HG02571 (cell line): ENCODE measurements at regions not wholly inside any gene's neighbourhood (a gene's known extent, or its start where the extent isn't known, plus 50 kb on each side); places are given as distances from the start of the nearest gene placed in this dataset.

Experiments used
- ATAC-seq: cut with Tn5 transposase; IDR thresholded peaks from one replicate; pipeline ENCODE4 v1.9.1; 2021; ENCODE audit warnings: mild to moderate bottlenecking, moderate library complexity; ENCODE audit not compliant: unreplicated experiment

GRCh38 chr13:62626771-62627170 lies 1211.1 kb upstream of the PCDH20 start:
- ATAC-seq, result no peak

DNA sequence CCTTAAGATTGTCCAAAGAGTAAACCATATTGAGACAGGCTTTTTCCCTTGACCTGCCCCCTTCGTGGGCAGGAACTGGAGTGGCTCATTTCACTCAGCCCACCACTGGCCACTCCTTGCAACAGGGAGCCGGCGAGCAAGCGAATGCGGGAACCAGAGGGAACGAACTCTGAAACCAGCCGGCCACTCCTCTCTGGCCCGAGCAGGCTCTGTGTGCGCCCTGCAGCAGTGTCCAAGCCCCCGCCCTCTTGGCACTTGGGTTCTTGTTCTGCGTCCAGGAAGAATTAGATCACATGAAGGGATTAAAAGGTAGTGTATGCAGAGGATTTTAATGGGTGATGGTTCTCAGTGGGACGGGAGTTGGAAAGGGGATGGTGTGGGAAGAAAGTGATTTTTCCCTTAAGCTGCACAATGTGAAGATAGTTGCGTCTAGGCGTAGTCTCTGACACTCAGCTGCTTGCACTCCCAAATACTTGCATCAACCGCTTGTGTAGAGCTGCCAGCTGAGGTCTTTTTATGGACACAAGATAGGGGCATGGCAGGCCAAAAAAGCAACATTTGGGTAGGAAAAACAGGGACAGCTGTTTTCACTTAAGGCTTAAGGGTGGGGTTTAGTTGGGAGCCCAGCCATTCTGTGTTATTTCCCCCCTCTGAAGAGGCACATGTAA lies 1209.7 kb upstream of the PCDH20 start:
- ATAC-seq, result no peak

DNA sequence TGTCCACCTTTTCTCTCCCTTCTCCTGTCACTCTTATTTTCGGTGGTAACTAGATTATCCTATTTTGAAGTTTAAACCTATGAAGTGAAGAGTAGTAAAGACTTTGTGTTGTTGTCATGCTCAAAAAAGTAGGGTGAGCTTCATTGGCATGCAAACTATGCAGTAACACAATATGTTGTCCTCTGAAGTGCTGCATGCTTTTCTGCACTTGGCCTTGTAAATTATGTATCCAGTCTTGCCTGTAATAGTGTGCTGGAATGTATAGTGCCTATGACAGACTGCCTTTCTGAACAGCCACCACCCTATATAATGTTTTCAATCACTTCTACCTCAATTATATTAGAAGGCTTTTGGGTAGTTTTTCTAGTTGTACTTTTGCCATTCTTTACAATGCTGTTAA lies 1198.2 kb upstream of the PCDH20 start:
- ATAC-seq, result no peak

- no peak for ATAC-seq
These were observed 1195.7 kb upstream of the PCDH20 start for GRCh38 chr13:62611343-62611742.

DNA sequence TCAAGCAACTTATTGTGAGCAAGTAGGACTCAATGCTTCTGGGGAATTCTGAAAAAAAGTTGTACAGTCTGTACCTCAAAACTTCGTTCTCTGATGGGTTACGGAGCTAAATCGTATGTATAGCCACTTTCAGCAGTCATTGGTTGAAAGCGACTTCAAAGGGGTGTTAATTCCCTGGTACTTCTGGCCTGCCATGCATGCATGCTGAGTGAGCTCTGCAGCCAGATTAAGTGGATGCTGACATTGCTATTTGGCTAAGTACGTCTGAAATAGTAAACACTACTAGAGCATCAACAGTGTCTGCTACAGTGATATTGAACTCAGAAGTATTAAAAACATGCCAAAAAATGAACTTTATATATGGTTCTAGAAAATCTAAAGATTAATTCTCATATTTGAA lies 1183.1 kb upstream of the PCDH20 start:
- ATAC-seq, result no peak

- ATAC-seq, result no peak
These were observed 1180.3 kb upstream of the PCDH20 start for GRCh38 chr13:62595976-62596375.

DNA sequence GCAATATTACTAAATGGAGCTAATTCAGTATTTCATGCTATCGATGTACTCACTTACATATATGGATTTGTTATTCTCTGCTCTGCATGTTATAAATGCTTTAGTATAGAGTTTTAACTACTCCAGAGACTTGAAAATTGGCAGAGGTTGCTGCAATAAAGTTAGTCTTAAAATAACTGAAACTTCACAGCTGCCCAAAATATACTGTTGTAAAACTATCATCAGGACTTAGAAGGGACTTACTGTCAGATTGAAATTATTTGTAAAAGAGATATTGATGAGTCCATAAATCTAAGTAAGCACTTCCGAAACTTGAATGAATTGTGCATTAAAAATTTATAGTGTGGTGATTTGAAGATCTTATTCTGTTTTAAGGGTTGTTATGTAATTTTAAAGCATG lies 1178.2 kb upstream of the PCDH20 start:
- no peak for ATAC-seq

GRCh38 chr13:62583466-62583865 lies 1167.8 kb upstream of the PCDH20 start:
- no peak for ATAC-seq

DNA sequence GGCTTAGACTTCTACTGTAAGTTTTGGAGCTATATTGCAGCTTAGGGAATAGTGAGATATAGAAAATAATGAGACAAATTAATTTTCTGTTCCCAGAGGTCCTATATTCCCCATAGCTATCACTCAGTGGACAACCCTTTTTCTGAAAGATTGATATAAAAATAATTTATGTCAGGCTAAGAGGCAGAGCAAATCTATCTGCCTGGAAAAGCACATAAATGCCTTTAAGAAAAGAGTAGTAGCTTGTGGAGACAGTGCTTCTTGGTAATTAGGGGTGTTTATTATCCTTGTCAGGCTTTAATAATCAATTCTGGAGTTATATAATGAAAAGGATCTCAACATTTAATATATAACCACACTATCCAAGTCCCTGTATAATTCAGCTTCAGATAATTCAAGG lies 1162.8 kb upstream of the PCDH20 start:
- no peak for ATAC-seq

DNA sequence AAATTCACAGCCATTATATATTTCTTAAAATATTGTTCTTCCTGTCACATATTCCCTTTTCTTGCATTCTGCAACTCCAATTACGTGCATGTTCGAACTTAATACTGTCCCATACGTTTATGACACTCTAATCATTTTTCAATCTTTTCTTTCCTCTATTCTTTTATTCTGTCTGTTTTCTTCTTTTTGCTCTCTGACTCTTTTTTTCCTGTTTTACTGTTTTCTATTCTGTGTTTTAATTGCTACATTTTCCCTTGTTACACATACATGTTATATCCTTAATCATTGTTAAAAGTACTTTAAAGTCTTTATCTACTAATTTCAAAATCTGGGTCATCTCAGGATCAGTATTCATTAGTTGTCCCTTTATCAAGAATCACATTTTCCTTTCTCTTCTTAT lies 1149.1 kb upstream of the PCDH20 start:
- ATAC-seq, result no peak

DNA sequence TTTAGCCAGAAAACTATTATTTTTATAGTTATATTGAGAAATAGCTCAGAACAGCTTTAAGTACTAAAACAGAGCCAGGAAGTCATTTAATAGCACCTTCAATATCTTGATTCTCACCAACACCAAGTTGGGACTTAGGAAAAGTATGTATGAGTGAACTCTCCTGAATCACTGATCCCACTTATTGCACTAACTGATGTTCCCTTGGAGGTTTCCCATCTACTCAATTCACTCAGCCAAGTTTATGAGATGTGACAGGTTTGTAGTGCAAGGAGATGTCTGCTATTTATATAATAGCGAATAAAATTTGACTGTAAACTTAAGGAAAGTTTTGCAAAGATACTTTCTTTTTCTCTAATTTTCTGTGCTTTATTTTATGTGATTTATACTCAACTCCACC lies 1147.6 kb upstream of the PCDH20 start:
- ATAC-seq, result no peak

GRCh38 chr13:62556978-62557377 lies 1141.3 kb upstream of the PCDH20 start:
- no peak for ATAC-seq

DNA sequence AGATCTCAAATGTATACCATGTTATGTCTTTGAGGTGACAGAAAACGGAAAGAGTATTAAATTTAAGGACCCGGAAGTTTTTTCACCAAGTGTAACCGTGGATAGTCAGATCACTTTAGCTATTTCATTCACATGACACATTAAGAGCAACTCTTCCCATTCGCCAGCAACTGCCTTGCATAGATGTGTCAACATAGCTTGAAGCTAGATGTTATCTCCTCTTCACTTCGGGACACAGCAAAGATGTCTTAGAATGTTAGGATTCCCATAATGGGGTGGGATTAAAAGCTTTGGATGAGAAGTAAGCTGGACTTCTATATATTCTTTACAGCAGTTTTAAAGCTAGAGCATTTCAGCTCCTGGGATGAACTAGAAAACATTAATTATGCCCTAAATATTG lies 1135.9 kb upstream of the PCDH20 start:
- ATAC-seq, result no peak

DNA sequence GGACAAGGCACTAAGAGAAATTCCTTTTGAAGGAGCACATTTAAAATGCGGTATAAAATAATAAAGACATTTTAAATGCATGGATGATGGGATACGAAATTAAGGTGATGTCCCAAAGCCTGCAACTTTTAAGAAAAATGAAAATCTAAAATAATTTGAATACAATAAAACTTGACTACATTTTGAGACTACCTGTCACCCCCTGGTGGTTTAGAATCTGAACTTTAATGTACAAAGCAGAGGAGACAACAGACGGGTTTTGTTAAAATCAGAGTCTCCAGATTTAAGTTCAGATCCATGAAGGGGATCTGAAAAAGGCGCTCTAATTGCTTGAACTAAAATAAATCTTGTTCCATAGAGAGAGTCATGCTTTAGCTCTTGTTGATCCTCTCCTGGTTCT lies 1129.3 kb upstream of the PCDH20 start:
- ATAC-seq, result no peak

GRCh38 chr13:62537593-62537992 lies 1121.9 kb upstream of the PCDH20 start:
- ATAC-seq, result no peak

GRCh38 chr13:62525652-62526051 lies 1110.0 kb upstream of the PCDH20 start:
- no peak for ATAC-seq

GRCh38 chr13:62524498-62524897 lies 1108.8 kb upstream of the PCDH20 start:
- ATAC-seq, result peak; percentile 31

GRCh38 chr13:62524061-62524460 lies 1108.4 kb upstream of the PCDH20 start:
- peak; percentile 85 for ATAC-seq

DNA sequence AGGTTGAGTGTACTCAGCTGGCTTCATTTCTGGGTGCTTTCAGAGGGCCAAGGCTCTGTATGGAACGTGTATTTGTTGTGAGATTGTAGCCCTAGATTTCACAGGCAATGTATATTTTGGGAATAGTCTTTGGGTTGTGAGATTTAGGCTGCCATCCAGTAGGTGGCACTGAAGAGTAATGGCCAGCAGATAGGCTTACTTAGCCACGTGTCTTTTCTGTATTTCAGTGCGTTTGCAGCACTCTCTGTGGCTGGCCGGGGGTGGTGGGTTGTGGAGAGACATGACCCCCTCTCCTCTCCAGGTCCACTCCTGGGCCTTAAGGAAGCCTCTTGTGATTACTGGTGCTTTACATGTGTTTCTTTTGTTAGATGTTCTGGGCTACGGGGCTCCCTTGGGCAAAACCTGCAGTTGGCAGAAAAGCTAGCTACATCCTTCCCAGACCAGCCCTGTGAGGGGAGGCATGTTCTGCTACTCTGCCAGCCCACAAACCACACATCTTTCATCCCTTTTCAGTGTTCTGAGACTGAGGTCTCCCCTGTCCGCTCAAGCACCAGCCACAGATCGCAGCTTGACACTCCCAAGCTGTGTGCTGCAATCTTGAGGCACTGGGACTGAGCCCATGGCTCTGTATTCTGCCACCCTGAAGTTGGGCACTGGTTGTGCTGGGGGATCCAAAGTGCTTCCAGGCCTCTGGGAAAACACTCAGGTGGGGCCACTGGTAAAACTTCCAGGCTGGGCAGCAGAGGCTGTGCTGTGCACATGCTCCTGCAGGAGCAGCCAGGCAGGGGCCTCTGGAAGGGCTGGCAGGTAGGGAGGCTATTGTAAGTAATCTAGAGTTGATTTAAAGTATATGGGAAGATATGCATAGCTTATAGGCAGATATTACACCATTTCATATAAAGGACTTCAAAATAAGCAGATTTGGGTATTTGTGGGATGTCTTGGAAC lies 1096.8 kb upstream of the PCDH20 start:
- peak; percentile 95 for ATAC-seq

DNA sequence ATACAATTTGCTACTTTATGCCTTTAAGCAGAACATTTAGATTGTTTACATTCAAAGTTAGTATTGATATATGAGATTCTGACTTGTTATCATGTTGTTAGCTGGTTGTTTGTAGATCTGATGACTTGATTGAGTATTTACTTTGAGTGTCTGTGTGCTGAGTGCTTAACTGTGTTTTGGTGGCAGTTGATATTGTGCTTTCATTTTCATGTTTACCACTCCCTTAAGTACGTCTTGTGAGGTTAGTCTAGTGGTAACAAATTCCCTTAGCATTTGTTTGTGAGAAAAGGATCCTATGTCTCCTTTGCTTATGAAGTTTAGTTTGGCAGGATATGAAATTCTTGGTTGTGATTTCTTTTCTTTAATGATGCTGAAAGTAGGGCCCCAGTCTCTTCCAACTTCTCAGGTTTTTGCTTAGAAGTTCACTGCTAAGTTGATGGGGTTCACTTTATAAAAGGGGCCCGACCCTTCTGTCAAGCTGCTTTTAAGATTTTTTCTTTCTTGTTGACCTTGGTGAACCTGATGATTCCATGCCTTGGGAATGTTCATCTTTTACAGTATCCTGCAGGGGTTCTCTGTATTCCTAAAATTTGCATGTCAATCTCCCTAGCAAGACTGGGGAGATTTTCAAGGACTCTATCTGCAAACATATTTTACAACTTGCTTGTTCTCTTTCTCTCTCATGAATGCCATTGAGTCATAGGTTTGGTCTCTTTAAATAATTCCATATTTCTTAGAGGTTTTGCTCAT lies 1095.4 kb upstream of the PCDH20 start:
- ATAC-seq, result no peak

DNA sequence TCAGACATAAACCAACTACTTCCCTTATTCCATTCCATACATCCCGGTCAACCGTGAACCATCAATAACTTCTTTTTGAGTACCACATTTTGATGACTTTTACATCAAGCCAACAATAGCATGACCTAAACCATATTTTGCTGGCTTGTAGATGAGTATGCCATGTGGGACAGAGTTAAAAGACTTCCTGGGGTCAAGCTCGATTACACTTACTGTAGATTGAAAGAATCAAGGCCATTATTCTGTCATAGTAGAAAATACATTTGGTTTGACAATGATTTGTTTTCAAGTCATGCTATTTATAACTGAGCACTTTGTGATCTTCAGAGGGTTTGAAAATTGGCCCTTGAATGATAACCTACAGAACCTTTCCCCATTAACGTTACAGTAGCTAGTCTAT lies 1086.9 kb upstream of the PCDH20 start:
- no peak for ATAC-seq

DNA sequence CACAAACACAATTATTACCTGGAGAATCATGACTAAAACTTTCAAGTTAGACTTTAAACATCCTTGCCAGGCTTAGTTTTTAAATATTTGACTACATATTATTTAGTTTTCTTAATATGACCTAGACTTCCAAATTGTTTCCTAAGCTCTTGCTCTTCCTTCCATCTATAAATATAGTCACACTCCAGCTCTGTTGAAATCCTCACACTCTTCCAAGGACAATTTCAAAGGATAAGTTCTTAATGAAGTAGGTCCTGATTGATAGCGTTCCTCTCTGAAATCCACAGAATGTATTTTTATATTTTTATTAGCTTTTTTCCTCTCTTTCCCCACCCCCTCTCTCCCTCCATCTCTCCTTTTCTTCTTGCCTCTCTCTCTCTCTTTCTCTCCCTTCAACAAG lies 1074.1 kb upstream of the PCDH20 start:
- ATAC-seq, result no peak
